ENCODE measurements at regions not wholly inside any gene's neighbourhood (a gene's known extent, or its start where the extent isn't known, plus 50 kb on each side); places are given as distances from the start of the nearest gene placed in this dataset.

- RAD21 ChIA-PET (ENCODE audit: unreplicated experiment): no interaction called here
- DNase-seq (ENCODE audit: low read depth, low spot score) (no peak), FAIRE-seq (no peak), ATAC-seq (no peak)
- no peak overlapping the region for H3K4me2 ChIP-seq (ENCODE audit: control insufficient read depth, insufficient read depth)
- H3K79me2 ChIP-seq (ENCODE audit: control insufficient read depth, insufficient read depth, low read length): no peaks in the 10 kb centered on the region
- WGBS (ENCODE audit: insufficient coverage, insufficient replicate concordance, low lambda C conversion rate, missing lambda C conversion rate): 48% methylated on average over 7 of the region's 7 CpGs
- no peaks in the 10 kb centered on the region for H3K9me3 ChIP-seq (replicated peaks; ENCODE audit: control insufficient read depth, insufficient read depth, low read length)
- H2AFZ ChIP-seq (ENCODE audit: control insufficient read depth, low read depth, low read length): no peak overlapping the region
- TF ChIP-seq HCFC1 (IDR thresholded peaks at IDR 0.05; ENCODE audit: low read length) (no peak), ZNF207 (IDR thresholded peaks at IDR 0.05; ENCODE audit: borderline replicate concordance) (no peak), MYB (IDR thresholded peaks at IDR 0.05; ENCODE audit: borderline replicate concordance, low read depth, low read length) (no peak), RAD51 (IDR thresholded peaks at IDR 0.05) (no peak), SP1 (IDR thresholded peaks at IDR 0.05; ENCODE audit: low read depth, low read length) (no peak), SIN3A (IDR thresholded peaks at IDR 0.05; ENCODE audit: low read depth, low read length) (no peak), SKIL (IDR thresholded peaks at IDR 0.05; ENCODE audit: low read depth, poor library complexity, severe bottlenecking) (no peak), FOS (IDR thresholded peaks at IDR 0.05; ENCODE audit: borderline replicate concordance, extremely low read depth, insufficient read length) (no peak), LARP7 (IDR thresholded peaks at IDR 0.05) (no peak), NBN (IDR thresholded peaks at IDR 0.05) (no peak), NFYA (IDR thresholded peaks at IDR 0.05; ENCODE audit: borderline replicate concordance, low read depth, low read length) (no peak), ZBTB4 (CRISPR knock-in tag; IDR thresholded peaks at IDR 0.05) (no peak), SUPT20H (IDR thresholded peaks at IDR 0.05; ENCODE audit: borderline replicate concordance, control insufficient read depth, low read depth, low read length) (no peak), MAX (IDR thresholded peaks at IDR 0.05; ENCODE audit: low read depth, low read length) (no peak), KDM1A (IDR thresholded peaks at IDR 0.05; ENCODE audit: borderline replicate concordance) (no peak), SREBF2 (IDR thresholded peaks at IDR 0.05; ENCODE audit: low read length) (no peak), SMAD5 (IDR thresholded peaks at IDR 0.05; ENCODE audit: low read depth) (no peak), HDAC6 (IDR thresholded peaks at IDR 0.05; ENCODE audit: unreplicated experiment) (no peak), TCF12 (IDR thresholded peaks at IDR 0.05; ENCODE audit: low read depth, low read length) (no peak)
- H3K4me1 ChIP-seq (ENCODE audit: control insufficient read depth, insufficient read depth, low read length): no peaks in the 10 kb centered on the region
- H3K27me3 ChIP-seq (replicated peaks in 1 of 2; ENCODE audit: control insufficient read depth in 2 of 2, insufficient read depth in 2 of 2, low read length in 1 of 2): no peaks in the 10 kb centered on the region
- SMC1A ChIA-PET (ENCODE audit: uncharacterized antibody, unreplicated experiment): no interaction called here
- in situ Hi-C loops (cut with MboI) (no loop called here), intact Hi-C loops (cut with micrococcal nuclease; ENCODE audit: unreplicated experiment) (no loop called here)
- CTCF ChIA-PET: no interaction called here
- no peak overlapping the region for H3K9ac ChIP-seq (ENCODE audit: control insufficient read depth, insufficient read depth, low read length)
- no TSS peak for BruUV-seq (replicated peaks)
- H3K27ac ChIP-seq (ENCODE audit: control insufficient read depth, insufficient read depth): no peak overlapping the region
- no peaks in the 10 kb centered on the region for H4K20me1 ChIP-seq (ENCODE audit: control insufficient read depth, insufficient read depth)
- H3K4me3 ChIP-seq: no peak overlapping the region
- no peaks in the 10 kb centered on the region for H3K36me3 ChIP-seq (ENCODE audit: control insufficient read depth in 2 of 2, insufficient read depth in 2 of 2, low read length in 1 of 2)
- POLR2A ChIA-PET: no interaction called here
Observed at GRCh38 chr2:182597570-182598295, 118.3 kb upstream of the DNAJC10 start.

Data from GM12878 (cell line).